HCT116 (cell line): ENCODE measurements at regions not wholly inside any gene's neighbourhood (a gene's known extent, or its start where the extent isn't known, plus 50 kb on each side); places are given as distances from the start of the nearest gene placed in this dataset.

Experiments used
- ATAC-seq: fragments of 200-7000 bp; cut with Tn5 transposase; 2 replicates; pipeline ENCODE4 v1.9.1; 2020; ENCODE audit warnings: mild to moderate bottlenecking, moderate library complexity
- BruUV-seq: library from RNA; stranded (reverse); fragments of 400-500 nt; replicated peaks from 2 replicates; lab custom pipeline; 2021; lab: Mats Ljungman, UMichigan
- CTCF ChIA-PET: fragments of 300-600 bp; sonication (Branson Sonifier 250); formaldehyde crosslinking; loops from one replicate; lab custom pipeline; 2021; ENCODE audit warnings: antibody characterized with exemption; lab: Charles Lee
- POLR2A ChIA-PET: fragments of 300-600, 350-600 bp; sonication (Branson Sonifier 250); formaldehyde crosslinking; loops from one replicate; lab custom pipeline; 2021; ENCODE audit warnings: antibody characterized with exemption; lab: Charles Lee
- RAD21 ChIA-PET, 2 experiments: fragments of 300-600 bp; sonication (Branson Sonifier 250); formaldehyde crosslinking; loops; one replicate each; lab custom pipeline; 2023; ENCODE audit warnings: low total read pairs in 2 of 2; ENCODE audit not compliant: uncharacterized antibody in 2 of 2, unreplicated experiment in 2 of 2, low non-redundant PET in 1 of 2; lab: Charles Lee
- DNase-seq: peaks from one replicate; pipeline ENCODE4 v3.0.0-alpha.2; 2010; ENCODE audit warnings: low read depth, low spot score
- H2AFZ ChIP-seq: fragments of 200-600 bp; shearing (Covaris generic), sonication (generic); 2 replicates; pipeline ENCODE4 v1.6.1; 2017; ENCODE audit warnings: low read depth, mixed run types, mixed read lengths, antibody characterized with exemption, low read length; ENCODE audit not compliant: poor library complexity, severe bottlenecking
- H3K27ac ChIP-seq: 2 replicates; pipeline ENCODE4 v1.5.1; 2012; ENCODE audit warnings: low read depth, low read length
- H3K27me3 ChIP-seq: fragments of 200-600 bp; sonication (generic); 2 replicates; pipeline ENCODE4 v1.6.1; 2016; ENCODE audit warnings: mixed run types, low read length, mixed read lengths; ENCODE audit not compliant: insufficient read depth
- H3K36me3 ChIP-seq, 2 experiments: fragments of 200-500 bp in 1 of 2; fragments of 200-600 bp in 1 of 2; sonication (Bioruptor generic) in 1 of 2; sonication (generic) in 1 of 2; 2 replicates each; pipeline versions ENCODE4 v1.5.1 to v1.6.1; 2014 to 2016; ENCODE audit warnings: low read length in 2 of 2, inconsistent platforms in 1 of 2, mixed read lengths in 1 of 2, mixed run types in 1 of 2; ENCODE audit not compliant: insufficient read depth in 2 of 2, control insufficient read depth in 1 of 2
- H3K4me1 ChIP-seq, 2 experiments: fragments of 200-600 bp in 1 of 2; sonication (generic) in 1 of 2; 2 replicates each; pipeline versions ENCODE4 v1.5.1 to v1.6.1; 2012 to 2017; ENCODE audit warnings: low read length in 2 of 2, inconsistent platforms in 1 of 2, mild to moderate bottlenecking in 1 of 2, mixed read lengths in 1 of 2, mixed run types in 1 of 2, moderate library complexity in 1 of 2; ENCODE audit not compliant: insufficient read depth in 2 of 2, control insufficient read depth in 1 of 2
- H3K4me2 ChIP-seq: fragments of 200-600 bp; sonication (generic); 2 replicates; pipeline ENCODE4 v1.6.1; 2017; ENCODE audit warnings: mixed run types, low read length, mixed read lengths
- H3K4me3 ChIP-seq, 2 experiments: fragments of 200-600 bp in 1 of 2; sonication (generic) in 1 of 2; replicated peaks in 1 of 2; 2 replicates each; pipeline ENCODE4 v1.5.1; 2011 to 2016; ENCODE audit warnings: low read length in 2 of 2, control low read depth in 1 of 2, low read depth in 1 of 2, mild to moderate bottlenecking in 1 of 2, mixed read lengths in 1 of 2, mixed run types in 1 of 2
- H3K79me2 ChIP-seq: fragments of 200-600 bp; sonication (generic); 2 replicates; pipeline ENCODE4 v1.6.1; 2017; ENCODE audit warnings: mild to moderate bottlenecking, mixed run types, low read length, moderate library complexity, mixed read lengths; ENCODE audit not compliant: insufficient read depth
- H3K9ac ChIP-seq: fragments of 200-600 bp; sonication (generic); 2 replicates; pipeline ENCODE4 v1.6.1; 2016; ENCODE audit warnings: low read length, mixed read lengths
- H3K9me2 ChIP-seq: fragments of 200-600 bp; sonication (generic), shearing (Covaris generic); 2 replicates; pipeline ENCODE4 v1.6.1; 2017; ENCODE audit warnings: mixed run types, mild to moderate bottlenecking, moderate library complexity; ENCODE audit not compliant: insufficient read depth
- H3K9me3 ChIP-seq, 2 experiments: fragments of 200-500 bp in 1 of 2; fragments of 200-600 bp in 1 of 2; sonication (Bioruptor generic) in 1 of 2; sonication (generic) in 1 of 2; 2 replicates each; pipeline ENCODE4 v1.6.1; 2014 to 2017; ENCODE audit warnings: low read length in 2 of 2, mixed read lengths in 2 of 2, inconsistent platforms in 1 of 2, low read depth in 1 of 2, mild to moderate bottlenecking in 1 of 2, mixed run types in 1 of 2, moderate library complexity in 1 of 2; ENCODE audit not compliant: control insufficient read depth in 1 of 2, insufficient read depth in 1 of 2
- H4K20me1 ChIP-seq: fragments of 200-600 bp; sonication (generic), shearing (Covaris generic); 2 replicates; pipeline ENCODE4 v1.6.1; 2017; ENCODE audit warnings: mixed run types, mild to moderate bottlenecking, moderate library complexity; ENCODE audit not compliant: insufficient read depth
- ATF3 ChIP-seq: IDR thresholded peaks from 2 replicates; pipeline ENCODE4 v1.6.1; 2012
- CBX3 ChIP-seq: IDR thresholded peaks from 2 replicates; pipeline ENCODE4 v1.6.1; 2012; ENCODE audit warnings: low read depth
- CEBPB ChIP-seq: IDR thresholded peaks from 2 replicates; pipeline ENCODE4 v1.6.1; 2012; ENCODE audit warnings: low read depth
- CTCF ChIP-seq, 3 experiments: fragments of 200-600 bp in 1 of 3; sonication (generic) in 1 of 3; IDR thresholded peaks in 2 of 3; conservative IDR thresholded peaks in 1 of 3; 2 replicates each; pipeline ENCODE4 v1.5.1; 2012 to 2017; ENCODE audit warnings: low read depth in 2 of 3, low read length in 2 of 3, antibody characterized with exemption in 1 of 3, borderline replicate concordance in 1 of 3, control low read depth in 1 of 3, mild to moderate bottlenecking in 1 of 3, mixed read lengths in 1 of 3, mixed run types in 1 of 3, moderate library complexity in 1 of 3; ENCODE audit not compliant: insufficient read depth in 1 of 3
- EGR1 ChIP-seq: IDR thresholded peaks from 2 replicates; pipeline ENCODE4 v1.6.1; 2012; ENCODE audit warnings: low read depth
- ELF1 ChIP-seq: IDR thresholded peaks from 2 replicates; pipeline ENCODE4 v1.6.1; 2012; ENCODE audit warnings: low read depth, borderline replicate concordance
- EZH2 ChIP-seq: fragments of 200-600 bp; sonication (generic); IDR thresholded peaks from 2 replicates; pipeline ENCODE4 v1.6.1; 2017; ENCODE audit warnings: antibody characterized with exemption, mixed run types
- EZH2phosphoT487 ChIP-seq: fragments of 200-600 bp; IDR thresholded peaks from 2 replicates; pipeline ENCODE4 v1.6.1; 2018; ENCODE audit warnings: antibody characterized with exemption, borderline replicate concordance
- FOSL1 ChIP-seq: IDR thresholded peaks from 2 replicates; pipeline ENCODE4 v1.6.1; 2012; ENCODE audit warnings: low read depth
- JUND ChIP-seq: IDR thresholded peaks from 2 replicates; pipeline ENCODE4 v1.6.1; 2012
- POLR2A ChIP-seq: IDR thresholded peaks from 2 replicates; pipeline ENCODE4 v1.7.0; 2011; ENCODE audit warnings: borderline replicate concordance; ENCODE audit not compliant: insufficient read depth, insufficient read length; ENCODE audit errors: extremely low read depth
- POLR2AphosphoS5 ChIP-seq: IDR thresholded peaks from 2 replicates; pipeline ENCODE4 v1.6.1; 2011; ENCODE audit warnings: mild to moderate bottlenecking, low read depth, low read length, moderate library complexity
- REST ChIP-seq: IDR thresholded peaks from 2 replicates; pipeline ENCODE4 v1.6.1; 2012; ENCODE audit warnings: low read depth
- SRF ChIP-seq: IDR thresholded peaks from 2 replicates; pipeline ENCODE4 v1.6.1; 2012; ENCODE audit warnings: low read depth
- TCF7L2 ChIP-seq: IDR thresholded peaks from 2 replicates; pipeline ENCODE4 v1.7.0; 2011; ENCODE audit warnings: borderline replicate concordance, inconsistent platforms; ENCODE audit not compliant: insufficient read depth, insufficient read length; ENCODE audit errors: extremely low read depth
- YY1 ChIP-seq: IDR thresholded peaks from 2 replicates; pipeline ENCODE4 v1.6.1; 2011; ENCODE audit warnings: low read length, low read depth, moderate library complexity, mild to moderate bottlenecking; ENCODE audit not compliant: insufficient replicate concordance; ENCODE audit errors: extremely low read depth
- ZBTB33 ChIP-seq: IDR thresholded peaks from 2 replicates; pipeline ENCODE4 v1.6.1; 2011; ENCODE audit warnings: mild to moderate bottlenecking, low read length, moderate library complexity; ENCODE audit not compliant: insufficient replicate concordance; ENCODE audit errors: extremely low read depth
- ZFX ChIP-seq: fragments of 450-650 bp; IDR thresholded peaks from 2 replicates; pipeline ENCODE4 v1.6.1; 2017
- ZNF274 ChIP-seq: fragments of 200-500 bp; sonication (Bioruptor generic); IDR thresholded peaks from 2 replicates; pipeline ENCODE4 v1.6.1; 2014; ENCODE audit warnings: mild to moderate bottlenecking, low read depth, low read length, inconsistent platforms
- intact Hi-C: fragments of 100-400 bp; cut with micrococcal nuclease; formaldehyde crosslinking; loops from 2 replicates; pipeline ENCODE4 v1.10.0; 2022
- TF ChIP-seq, protein P1 (sequence below): IDR thresholded peaks from 2 replicates; pipeline ENCODE4 v1.6.1; 2012

DNA sequence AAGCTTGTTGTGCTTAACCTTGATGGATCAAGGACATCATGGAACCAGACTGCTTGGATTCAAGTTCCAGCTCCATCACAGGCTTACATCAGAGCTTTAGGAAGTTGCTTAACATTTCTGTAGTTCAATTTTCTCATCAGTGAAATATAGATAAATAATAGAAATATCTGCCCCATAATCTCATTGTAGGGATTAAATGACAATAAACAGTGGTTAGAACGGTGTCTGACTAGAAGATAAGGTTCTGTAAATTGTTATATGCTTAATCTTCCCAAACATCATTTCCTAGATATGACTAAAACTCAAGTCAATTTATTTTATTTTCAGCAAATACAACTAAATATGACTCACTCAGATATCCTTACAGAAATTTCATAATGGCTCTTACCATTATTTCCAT lies 83.5 kb downstream of the SLITRK1 start:
- no TSS peak for BruUV-seq
- RAD21 ChIA-PET: no interaction called here

More for the DNA sequence above, 83.5 kb downstream of the SLITRK1 start:
- Histone ChIP-seq H3K79me2 (no peaks in the 10 kb centered on the region), H3K4me3 (no peak overlapping the region), H4K20me1 (no peaks in the 10 kb centered on the region), H3K9ac (no peak overlapping the region), H2AFZ (no peak overlapping the region), H3K9me2 (no peaks in the 10 kb centered on the region), H3K9me3 (peaks cover 0 to 4% of the 10 kb centered on the region in 2 experiments; a peak in 1 of 4 replicates), H3K36me3 (no peaks in the 10 kb centered on the region; a peak in 1 of 4 replicates), H3K27ac (no peak overlapping the region), H3K4me1 (no peaks in the 10 kb centered on the region), H3K27me3 (no peaks in the 10 kb centered on the region), H3K4me2 (no peak overlapping the region)
- TF ChIP-seq, protein P1, sequence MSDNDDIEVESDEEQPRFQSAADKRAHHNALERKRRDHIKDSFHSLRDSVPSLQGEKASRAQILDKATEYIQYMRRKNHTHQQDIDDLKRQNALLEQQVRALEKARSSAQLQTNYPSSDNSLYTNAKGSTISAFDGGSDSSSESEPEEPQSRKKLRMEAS: no peak
- TF ChIP-seq EGR1: no peak
- TF ChIP-seq ZBTB33: no peak
- no peak for TF ChIP-seq POLR2AphosphoS5
- no peak for TF ChIP-seq REST
- TF ChIP-seq ATF3: no peak
- TF ChIP-seq ELF1: no peak
- TF ChIP-seq JUND: no peak
- no peak for TF ChIP-seq ZFX
- TF ChIP-seq CEBPB: no peak
- TF ChIP-seq CBX3: no peak
- TF ChIP-seq SRF: no peak
- no peak for TF ChIP-seq YY1
- no peak for TF ChIP-seq TCF7L2
- no peak for TF ChIP-seq FOSL1
- no peak for TF ChIP-seq CTCF (IDR thresholded peaks at IDR 0.05 in 2 of 3, conservative IDR thresholded peaks at IDR 0.05 in 1 of 3; ENCODE audit: borderline replicate concordance in 1 of 3, insufficient read depth in 1 of 3, low read depth in 2 of 3, low read length in 2 of 3)
- no peak for TF ChIP-seq POLR2A
- no peak for TF ChIP-seq EZH2
- TF ChIP-seq EZH2phosphoT487: no peak
- no peak for TF ChIP-seq ZNF274
- intact Hi-C loops: no loop called here
- no peak for ATAC-seq
- CTCF ChIA-PET: no interaction called here
- POLR2A ChIA-PET: no interaction called here
- DNase-seq: no peak
